IMR-90 (cell line): ENCODE measurements at regions not wholly inside any gene's neighbourhood (a gene's known extent, or its start where the extent isn't known, plus 50 kb on each side); places are given as distances from the start of the nearest gene placed in this dataset.

Experiments
- ATAC-seq: fragments of 200-7000 bp; cut with Tn5 transposase; 2 replicates; pipeline ENCODE4 v1.9.1; 2020; ENCODE audit warnings: low read depth, mild to moderate bottlenecking, moderate library complexity
- BruUV-seq: library from RNA; stranded (reverse); fragments of 400-500 nt; replicated peaks from 2 replicates; lab custom pipeline; 2021; lab: Mats Ljungman, UMichigan
- CTCF ChIA-PET: fragments of 300-600 bp; formaldehyde crosslinking; extraction: SDS; loops from one replicate; lab custom pipeline; 2021; ENCODE audit warnings: antibody characterized with exemption; lab: Yijun Ruan, JAX
- POLR2A ChIA-PET: fragments of 300-600 bp; sonication (Branson Sonifier 250); formaldehyde crosslinking; loops from one replicate; lab custom pipeline; 2022; ENCODE audit warnings: antibody characterized with exemption; ENCODE audit not compliant: unreplicated experiment; lab: Charles Lee
- DNase-seq: peaks from one replicate; pipeline ENCODE4 v3.0.0; 2013
- H2AFZ ChIP-seq: replicated peaks from 2 replicates; pipeline ENCODE3; 2013; ENCODE audit warnings: low read length, mild to moderate bottlenecking; ENCODE audit not compliant: poor library complexity
- H2AK5ac ChIP-seq: 2 replicates; pipeline ENCODE4 v1.6.1; 2013; ENCODE audit warnings: low read depth, low read length, inconsistent platforms
- H2AK9ac ChIP-seq: replicated peaks from 2 replicates; pipeline ENCODE3; 2013; ENCODE audit warnings: mild to moderate bottlenecking, low read depth, low read length, moderate library complexity; ENCODE audit not compliant: poor library complexity
- H2BK120ac ChIP-seq: 2 replicates; pipeline ENCODE4 v1.6.1; 2013; ENCODE audit warnings: low read depth, low read length, inconsistent platforms
- H2BK15ac ChIP-seq: 3 replicates; pipeline ENCODE4 v1.6.1; 2013; ENCODE audit warnings: low read depth, low read length, inconsistent platforms
- H2BK20ac ChIP-seq: 2 replicates; pipeline ENCODE4 v1.6.1; 2013; ENCODE audit warnings: low read depth, mild to moderate bottlenecking, inconsistent platforms, low read length, moderate library complexity
- H2BK5ac ChIP-seq: 2 replicates; pipeline ENCODE4 v1.6.1; 2013; ENCODE audit warnings: mild to moderate bottlenecking, low read depth, low read length, inconsistent platforms; ENCODE audit not compliant: poor library complexity, severe bottlenecking
- H3K14ac ChIP-seq: replicated peaks from 2 replicates; pipeline ENCODE4 v1.6.1; 2013; ENCODE audit warnings: low read depth, low read length, inconsistent platforms
- H3K18ac ChIP-seq: 2 replicates; pipeline ENCODE4 v1.6.1; 2013; ENCODE audit warnings: low read depth, low read length, control low read depth
- H3K23ac ChIP-seq: 2 replicates; pipeline ENCODE4 v1.6.1; 2013; ENCODE audit warnings: low read depth, low read length, inconsistent platforms
- H3K27ac ChIP-seq: 2 replicates; pipeline ENCODE4 v1.5.1; 2013; ENCODE audit warnings: mild to moderate bottlenecking, control low read depth, low read length; ENCODE audit not compliant: insufficient read depth
- H3K27me3 ChIP-seq: 2 replicates; pipeline ENCODE4 v1.6.1; 2013; ENCODE audit warnings: low read length; ENCODE audit not compliant: control insufficient read depth, insufficient read depth
- H3K36me3 ChIP-seq: 2 replicates; pipeline ENCODE4 v1.6.1; 2013; ENCODE audit warnings: low read length, mixed read lengths; ENCODE audit not compliant: control insufficient read depth, insufficient read depth
- H3K4ac ChIP-seq: 2 replicates; pipeline ENCODE4 v1.6.1; 2013; ENCODE audit warnings: low read depth, low read length, inconsistent platforms
- H3K4me1 ChIP-seq: 2 replicates; pipeline ENCODE4 v1.6.1; 2013; ENCODE audit warnings: low read length, mixed read lengths; ENCODE audit not compliant: control insufficient read depth, insufficient read depth
- H3K4me2 ChIP-seq: 2 replicates; pipeline ENCODE4 v1.6.1; 2013; ENCODE audit warnings: low read depth, mild to moderate bottlenecking, control low read depth, low read length, moderate library complexity
- H3K4me3 ChIP-seq: 2 replicates; pipeline ENCODE4 v1.5.1; 2013; ENCODE audit warnings: low read depth, mild to moderate bottlenecking, control low read depth, low read length, moderate library complexity; ENCODE audit not compliant: insufficient read depth
- H3K56ac ChIP-seq: 2 replicates; pipeline ENCODE4 v1.6.1; 2013; ENCODE audit warnings: low read length, inconsistent platforms; ENCODE audit not compliant: insufficient read depth; ENCODE audit errors: extremely low read depth
- H3K79me1 ChIP-seq, 2 experiments: 2 replicates each; pipeline ENCODE4 v1.6.1; 2013; ENCODE audit warnings: low read length in 2 of 2, inconsistent platforms in 1 of 2, low read depth in 1 of 2
- H3K9ac ChIP-seq: 2 replicates; pipeline ENCODE4 v1.6.1; 2013; ENCODE audit warnings: low read depth, low read length, control low read depth
- H3K9me1 ChIP-seq: 2 replicates; pipeline ENCODE4 v1.6.1; 2013; ENCODE audit warnings: low read length, inconsistent platforms; ENCODE audit not compliant: insufficient read depth
- H3K9me3 ChIP-seq: 2 replicates; pipeline ENCODE4 v1.6.1; 2013; ENCODE audit warnings: low read length; ENCODE audit not compliant: control insufficient read depth, insufficient read depth
- H4K20me1 ChIP-seq: 2 replicates; pipeline ENCODE4 v1.6.1; 2013; ENCODE audit warnings: low read length, inconsistent platforms; ENCODE audit not compliant: insufficient read depth
- H4K5ac ChIP-seq: 2 replicates; pipeline ENCODE4 v1.6.1; 2013; ENCODE audit warnings: mild to moderate bottlenecking, low read depth, low read length, control low read depth
- H4K8ac ChIP-seq, 2 experiments: 2 replicates each; pipeline ENCODE4 v1.6.1; 2013; ENCODE audit warnings: low read depth in 2 of 2, low read length in 2 of 2, control low read depth in 1 of 2, inconsistent platforms in 1 of 2
- H4K91ac ChIP-seq: 2 replicates; pipeline ENCODE4 v1.6.1; 2013; ENCODE audit warnings: low read depth, low read length, inconsistent platforms; ENCODE audit not compliant: insufficient read depth
- MAZ ChIP-seq: IDR thresholded peaks from 2 replicates; pipeline ENCODE4 v1.6.1; 2012; ENCODE audit warnings: low read depth, mild to moderate bottlenecking, low read length, improper control_type of control experiment, moderate library complexity, borderline replicate concordance
- MXI1 ChIP-seq: IDR thresholded peaks from 2 replicates; pipeline ENCODE4 v1.6.1; 2012; ENCODE audit warnings: low read depth, mild to moderate bottlenecking, low read length, moderate library complexity, borderline replicate concordance
- NFE2L2 ChIP-seq: fragments of 150-350 bp; IDR thresholded peaks from 2 replicates; pipeline ENCODE4 v1.6.1; 2016; ENCODE audit warnings: low read depth, mild to moderate bottlenecking, low read length
- POLR2A ChIP-seq: IDR thresholded peaks from 2 replicates; pipeline ENCODE4 v1.6.1; 2012; ENCODE audit warnings: mild to moderate bottlenecking, low read depth, low read length
- RFX5 ChIP-seq: IDR thresholded peaks from 2 replicates; pipeline ENCODE4 v1.8.0; 2012; ENCODE audit warnings: low read depth, mild to moderate bottlenecking, low read length, moderate library complexity
- WGBS, 2 experiments: methylation state at CpG; one replicate each; pipeline versions ENCODE4 v1.1.5 to v1.1.7; 2013; ENCODE audit warnings: missing lambda C conversion rate in 2 of 2; ENCODE audit not compliant: insufficient read length in 1 of 2; ENCODE audit errors: extremely low coverage in 2 of 2; 5-methylcytosine and 5-hydroxymethylcytosine counted together
- dilution Hi-C: fragments of 300-500 bp; cut with HindIII; formaldehyde crosslinking; loops from one replicate; pipeline ENCODE4 v1.14.3; 2018; ENCODE audit warnings: low sequenced_read_pairs; ENCODE audit not compliant: unreplicated experiment
- in situ Hi-C: fragments of 300-500 bp; cut with MboI; formaldehyde crosslinking; loops from 3 replicates; pipeline ENCODE4 v1.14.3; 2019; ENCODE audit warnings: low sequenced_read_pairs, inconsistent platforms, mixed read lengths
- intact Hi-C: fragments of 100-400 bp; cut with micrococcal nuclease; formaldehyde crosslinking; loops from 2 replicates; pipeline ENCODE4 v1.10.0; 2022
- TF ChIP-seq, protein P1 (sequence below): conservative IDR thresholded peaks from 2 replicates; pipeline ENCODE4 v1.5.1; 2012; ENCODE audit warnings: mild to moderate bottlenecking, low read depth, low read length, improper control_type of control experiment
- TF ChIP-seq, protein P2 (sequence below): fragments of 150-350 bp; IDR thresholded peaks from 2 replicates; pipeline ENCODE4 v1.6.1; 2017; ENCODE audit warnings: mild to moderate bottlenecking, antibody characterized with exemption, low read length, low read depth

- H4K5ac ChIP-seq: no peak overlapping the region
- H2AFZ ChIP-seq: no peak overlapping the region
- H3K4me3 ChIP-seq: no peak overlapping the region
- in situ Hi-C loops: no loop called here
- no peaks in the 10 kb centered on the region for H3K4me1 ChIP-seq
- H2BK120ac ChIP-seq: no peak overlapping the region
- H3K4me2 ChIP-seq: no peak overlapping the region
- no peak overlapping the region for H3K27ac ChIP-seq
- DNase-seq (no peak), ATAC-seq (no peak)
- no peak overlapping the region for H3K14ac ChIP-seq
- H3K27me3 ChIP-seq: no peaks in the 10 kb centered on the region
- no peak overlapping the region for H3K18ac ChIP-seq
- H3K23ac ChIP-seq: no peak overlapping the region
- H3K4ac ChIP-seq: no peak overlapping the region
- H2BK5ac ChIP-seq: no peak overlapping the region
- TF ChIP-seq NFE2L2: no peak
- TF ChIP-seq POLR2A: no peak
- no peak for TF ChIP-seq RFX5
- TF ChIP-seq, protein P1, sequence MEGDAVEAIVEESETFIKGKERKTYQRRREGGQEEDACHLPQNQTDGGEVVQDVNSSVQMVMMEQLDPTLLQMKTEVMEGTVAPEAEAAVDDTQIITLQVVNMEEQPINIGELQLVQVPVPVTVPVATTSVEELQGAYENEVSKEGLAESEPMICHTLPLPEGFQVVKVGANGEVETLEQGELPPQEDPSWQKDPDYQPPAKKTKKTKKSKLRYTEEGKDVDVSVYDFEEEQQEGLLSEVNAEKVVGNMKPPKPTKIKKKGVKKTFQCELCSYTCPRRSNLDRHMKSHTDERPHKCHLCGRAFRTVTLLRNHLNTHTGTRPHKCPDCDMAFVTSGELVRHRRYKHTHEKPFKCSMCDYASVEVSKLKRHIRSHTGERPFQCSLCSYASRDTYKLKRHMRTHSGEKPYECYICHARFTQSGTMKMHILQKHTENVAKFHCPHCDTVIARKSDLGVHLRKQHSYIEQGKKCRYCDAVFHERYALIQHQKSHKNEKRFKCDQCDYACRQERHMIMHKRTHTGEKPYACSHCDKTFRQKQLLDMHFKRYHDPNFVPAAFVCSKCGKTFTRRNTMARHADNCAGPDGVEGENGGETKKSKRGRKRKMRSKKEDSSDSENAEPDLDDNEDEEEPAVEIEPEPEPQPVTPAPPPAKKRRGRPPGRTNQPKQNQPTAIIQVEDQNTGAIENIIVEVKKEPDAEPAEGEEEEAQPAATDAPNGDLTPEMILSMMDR: no peak
- TF ChIP-seq, protein P2, sequence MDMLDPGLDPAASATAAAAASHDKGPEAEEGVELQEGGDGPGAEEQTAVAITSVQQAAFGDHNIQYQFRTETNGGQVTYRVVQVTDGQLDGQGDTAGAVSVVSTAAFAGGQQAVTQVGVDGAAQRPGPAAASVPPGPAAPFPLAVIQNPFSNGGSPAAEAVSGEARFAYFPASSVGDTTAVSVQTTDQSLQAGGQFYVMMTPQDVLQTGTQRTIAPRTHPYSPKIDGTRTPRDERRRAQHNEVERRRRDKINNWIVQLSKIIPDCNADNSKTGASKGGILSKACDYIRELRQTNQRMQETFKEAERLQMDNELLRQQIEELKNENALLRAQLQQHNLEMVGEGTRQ: no peak
- TF ChIP-seq MXI1: no peak
- no peak for TF ChIP-seq MAZ
- H4K8ac ChIP-seq: no peak overlapping the region
- no peak overlapping the region for H2AK5ac ChIP-seq
- H3K36me3 ChIP-seq: no peaks in the 10 kb centered on the region
- no peaks in the 10 kb centered on the region for H3K79me1 ChIP-seq
- ChIA-PET POLR2A (no interaction called here), CTCF (no interaction called here)
- no peak overlapping the region for H4K91ac ChIP-seq
- H4K20me1 ChIP-seq: no peaks in the 10 kb centered on the region
- H2AK9ac ChIP-seq: no peak overlapping the region
- dilution Hi-C loops: no loop called here
- no TSS peak for BruUV-seq
- intact Hi-C loops: no loop called here
- peaks cover 4% of the 10 kb centered on the region for H3K9me3 ChIP-seq
- H3K56ac ChIP-seq: no peak overlapping the region
- H2BK15ac ChIP-seq: no peak overlapping the region
- WGBS, 2 experiments: 40% methylated on average over 1 of the region's 7 CpGs; no CpG with 5 or more reads in 1 of the 2 experiments
- no peak overlapping the region for H3K9ac ChIP-seq
- no peak overlapping the region for H2BK20ac ChIP-seq
- no peaks in the 10 kb centered on the region for H3K9me1 ChIP-seq
Observed at GRCh38 chr5:118647587-118647986, 340.8 kb downstream of the DTWD2 start.
